ENCODE measurements at regions not wholly inside any gene's neighbourhood (a gene's known extent, or its start where the extent isn't known, plus 50 kb on each side); places are given as distances from the start of the nearest gene placed in this dataset.

DNA sequence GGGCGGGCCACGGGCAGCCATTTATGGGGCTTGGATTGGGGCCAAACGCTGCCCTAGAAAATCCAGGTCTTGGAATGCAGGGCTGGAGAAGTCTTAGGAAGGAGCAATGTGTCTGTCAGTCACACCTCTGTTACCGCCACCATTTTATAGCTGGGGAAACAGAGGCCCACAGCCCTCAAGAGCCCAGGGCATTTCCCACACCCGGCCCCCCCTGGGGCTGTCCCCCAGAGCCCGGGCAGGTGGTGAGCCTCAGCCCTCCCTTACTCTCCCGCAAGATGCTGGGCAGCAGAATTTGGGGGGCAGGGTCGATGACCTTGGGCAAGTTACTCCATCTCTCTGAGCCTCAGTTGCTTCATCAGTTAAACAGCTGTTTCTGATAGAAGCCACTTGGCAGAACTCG lies 508.2 kb downstream of the SHQ1 start:
- TF ChIP-seq POLR2A (IDR thresholded peaks at IDR 0.05), result no peak
- TF ChIP-seq, protein P1, sequence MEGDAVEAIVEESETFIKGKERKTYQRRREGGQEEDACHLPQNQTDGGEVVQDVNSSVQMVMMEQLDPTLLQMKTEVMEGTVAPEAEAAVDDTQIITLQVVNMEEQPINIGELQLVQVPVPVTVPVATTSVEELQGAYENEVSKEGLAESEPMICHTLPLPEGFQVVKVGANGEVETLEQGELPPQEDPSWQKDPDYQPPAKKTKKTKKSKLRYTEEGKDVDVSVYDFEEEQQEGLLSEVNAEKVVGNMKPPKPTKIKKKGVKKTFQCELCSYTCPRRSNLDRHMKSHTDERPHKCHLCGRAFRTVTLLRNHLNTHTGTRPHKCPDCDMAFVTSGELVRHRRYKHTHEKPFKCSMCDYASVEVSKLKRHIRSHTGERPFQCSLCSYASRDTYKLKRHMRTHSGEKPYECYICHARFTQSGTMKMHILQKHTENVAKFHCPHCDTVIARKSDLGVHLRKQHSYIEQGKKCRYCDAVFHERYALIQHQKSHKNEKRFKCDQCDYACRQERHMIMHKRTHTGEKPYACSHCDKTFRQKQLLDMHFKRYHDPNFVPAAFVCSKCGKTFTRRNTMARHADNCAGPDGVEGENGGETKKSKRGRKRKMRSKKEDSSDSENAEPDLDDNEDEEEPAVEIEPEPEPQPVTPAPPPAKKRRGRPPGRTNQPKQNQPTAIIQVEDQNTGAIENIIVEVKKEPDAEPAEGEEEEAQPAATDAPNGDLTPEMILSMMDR (IDR thresholded peaks at IDR 0.05), result no peak
